Ishikawa (cell line): ENCODE measurements at regions not wholly inside any gene's neighbourhood (a gene's known extent, or its start where the extent isn't known, plus 50 kb on each side); places are given as distances from the start of the nearest gene placed in this dataset.

ENCODE experiments used
- CEBPB ChIP-seq: IDR thresholded peaks from 2 replicates; pipeline ENCODE4 v1.6.1; 2012
- CREB1 ChIP-seq: IDR thresholded peaks from 2 replicates; pipeline ENCODE4 v1.6.1; 2012; ENCODE audit warnings: low read depth
- EGR1 ChIP-seq: IDR thresholded peaks from 2 replicates; pipeline ENCODE4 v1.6.1; 2012
- EP300 ChIP-seq: IDR thresholded peaks from 2 replicates; pipeline ENCODE4 v1.6.1; 2012; ENCODE audit warnings: borderline replicate concordance
- FOXM1 ChIP-seq: IDR thresholded peaks from 2 replicates; pipeline ENCODE4 v1.6.1; 2012; ENCODE audit warnings: low read depth, borderline replicate concordance
- MAX ChIP-seq: IDR thresholded peaks from 2 replicates; pipeline ENCODE4 v1.6.1; 2012
- NFIC ChIP-seq: IDR thresholded peaks from 2 replicates; pipeline ENCODE4 v1.6.1; 2012
- RAD21 ChIP-seq: IDR thresholded peaks from 2 replicates; pipeline ENCODE4 v1.6.1; 2012; ENCODE audit warnings: low read depth
- REST ChIP-seq: IDR thresholded peaks from 2 replicates; pipeline ENCODE4 v1.6.1; 2012; ENCODE audit warnings: low read depth, mild to moderate bottlenecking
- TAF1 ChIP-seq: IDR thresholded peaks from 2 replicates; pipeline ENCODE4 v1.6.1; 2012; ENCODE audit warnings: low read depth, mild to moderate bottlenecking
- TCF12 ChIP-seq: IDR thresholded peaks from 2 replicates; pipeline ENCODE4 v1.6.1; 2012; ENCODE audit warnings: low read depth
- TEAD4 ChIP-seq: IDR thresholded peaks from 2 replicates; pipeline ENCODE4 v1.6.1; 2012
- USF1 ChIP-seq: IDR thresholded peaks from 2 replicates; pipeline ENCODE4 v1.6.1; 2012
- YY1 ChIP-seq: IDR thresholded peaks from 2 replicates; pipeline ENCODE4 v1.6.1; 2012; ENCODE audit warnings: low read depth
- ZBTB7A ChIP-seq: IDR thresholded peaks from 2 replicates; pipeline ENCODE4 v1.6.1; 2012; ENCODE audit warnings: low read depth

GRCh38 chr18:33851546-33852078, 273.6 kb downstream of the ASXL3 start:
- TF ChIP-seq TAF1 (no peak), NFIC (no peak), TCF12 (no peak), FOXM1 (no peak), RAD21 (no peak), EGR1 (no peak), CEBPB (no peak), EP300 (no peak), REST (no peak)

- no peak for TF ChIP-seq TCF12
- TF ChIP-seq TAF1 = no peak
These were observed 271.7 kb downstream of the ASXL3 start for GRCh38 chr18:33849731-33850130.

- TF ChIP-seq TEAD4 = no peak
- no peak for TF ChIP-seq CREB1
- TF ChIP-seq YY1 = no peak
- no peak for TF ChIP-seq FOXM1
- no peak for TF ChIP-seq EGR1
- TF ChIP-seq CEBPB = no peak
- TF ChIP-seq NFIC = no peak
- TF ChIP-seq RAD21 = no peak
- no peak for TF ChIP-seq TCF12
- no peak for TF ChIP-seq REST
- no peak for TF ChIP-seq USF1
- TF ChIP-seq ZBTB7A = no peak
These were observed 266.2 kb downstream of the ASXL3 start for GRCh38 chr18:33844232-33844631.

- no peak for TF ChIP-seq YY1
- no peak for TF ChIP-seq CREB1
- TF ChIP-seq MAX = no peak
- no peak for TF ChIP-seq RAD21
- no peak for TF ChIP-seq EP300
- TF ChIP-seq NFIC = no peak
- TF ChIP-seq USF1 = no peak
- TF ChIP-seq CEBPB = no peak
- no peak for TF ChIP-seq TCF12
- no peak for TF ChIP-seq REST
- TF ChIP-seq FOXM1 = no peak
- no peak for TF ChIP-seq TAF1
- no peak for TF ChIP-seq EGR1
- TF ChIP-seq TEAD4 = no peak
- TF ChIP-seq ZBTB7A = no peak
These were observed 263.4 kb downstream of the ASXL3 start for GRCh38 chr18:33841221-33841967.

- TF ChIP-seq TEAD4 = no peak
- no peak for TF ChIP-seq EP300
- no peak for TF ChIP-seq NFIC
These were observed 262.2 kb downstream of the ASXL3 start for GRCh38 chr18:33840212-33840593.
